Neural progenitor cell (in vitro differentiated cells): ENCODE measurements at regions not wholly inside any gene's neighbourhood (a gene's known extent, or its start where the extent isn't known, plus 50 kb on each side); places are given as distances from the start of the nearest gene placed in this dataset.

Source experiments
- EZH2 ChIP-seq: fragments of 200-600 bp; sonication (generic); IDR thresholded peaks from 2 replicates; pipeline ENCODE4 v1.6.1; 2017; ENCODE audit warnings: antibody characterized with exemption, mild to moderate bottlenecking, moderate library complexity
- TF ChIP-seq, protein P1 (sequence below): fragments of 200-600 bp; sonication (generic); IDR thresholded peaks from 2 replicates; pipeline ENCODE4 v1.5.1; 2017; ENCODE audit warnings: antibody characterized with exemption, mild to moderate bottlenecking

DNA sequence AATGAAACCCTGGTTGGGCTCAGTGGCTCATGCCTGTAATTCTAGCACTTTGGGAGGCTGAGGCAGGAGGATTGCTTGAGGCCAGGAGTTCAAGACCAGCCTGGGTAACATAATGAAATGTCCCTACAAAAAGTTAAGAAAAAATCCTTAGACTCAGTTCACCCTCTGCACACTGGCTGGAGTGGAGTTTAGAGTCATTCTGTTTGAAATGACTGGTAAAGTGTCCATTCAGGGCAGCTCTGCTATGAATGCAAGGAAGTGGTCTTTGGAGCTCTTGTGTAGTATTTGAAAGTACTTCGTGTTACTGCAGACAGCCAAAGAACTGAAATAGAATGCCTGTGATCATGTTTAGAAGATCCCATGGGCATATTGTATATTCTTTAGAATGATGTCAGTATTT lies 466.5 kb downstream of the PCNX1 start:
- TF ChIP-seq, protein P1, sequence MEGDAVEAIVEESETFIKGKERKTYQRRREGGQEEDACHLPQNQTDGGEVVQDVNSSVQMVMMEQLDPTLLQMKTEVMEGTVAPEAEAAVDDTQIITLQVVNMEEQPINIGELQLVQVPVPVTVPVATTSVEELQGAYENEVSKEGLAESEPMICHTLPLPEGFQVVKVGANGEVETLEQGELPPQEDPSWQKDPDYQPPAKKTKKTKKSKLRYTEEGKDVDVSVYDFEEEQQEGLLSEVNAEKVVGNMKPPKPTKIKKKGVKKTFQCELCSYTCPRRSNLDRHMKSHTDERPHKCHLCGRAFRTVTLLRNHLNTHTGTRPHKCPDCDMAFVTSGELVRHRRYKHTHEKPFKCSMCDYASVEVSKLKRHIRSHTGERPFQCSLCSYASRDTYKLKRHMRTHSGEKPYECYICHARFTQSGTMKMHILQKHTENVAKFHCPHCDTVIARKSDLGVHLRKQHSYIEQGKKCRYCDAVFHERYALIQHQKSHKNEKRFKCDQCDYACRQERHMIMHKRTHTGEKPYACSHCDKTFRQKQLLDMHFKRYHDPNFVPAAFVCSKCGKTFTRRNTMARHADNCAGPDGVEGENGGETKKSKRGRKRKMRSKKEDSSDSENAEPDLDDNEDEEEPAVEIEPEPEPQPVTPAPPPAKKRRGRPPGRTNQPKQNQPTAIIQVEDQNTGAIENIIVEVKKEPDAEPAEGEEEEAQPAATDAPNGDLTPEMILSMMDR, result no peak
- TF ChIP-seq EZH2, result no peak
